Skin of body (tissue), 1 donor: ENCODE measurements at regions not wholly inside any gene's neighbourhood (a gene's known extent, or its start where the extent isn't known, plus 50 kb on each side); places are given as distances from the start of the nearest gene placed in this dataset.

Experiments used
- DNase-seq: peaks from one replicate; lab custom pipeline; 2025; lab: John Stamatoyannopoulos, UW

GRCh38 chr9:88733651-88734421, 198.9 kb downstream of the NXNL2 start:
- peak; percentile 78 for DNase-seq

- DNase-seq = no peak
These were observed 199.5 kb downstream of the NXNL2 start for GRCh38 chr9:88734527-88734926.

- no peak for DNase-seq
These were observed 201.2 kb downstream of the NXNL2 start for GRCh38 chr9:88736136-88736637.

- DNase-seq = no peak
These were observed 202.1 kb downstream of the NXNL2 start for GRCh38 chr9:88737031-88737430.

- no peak for DNase-seq
These were observed 202.9 kb downstream of the NXNL2 start for GRCh38 chr9:88737876-88738275.

- DNase-seq = peak; percentile 84
These were observed 203.7 kb downstream of the NXNL2 start for GRCh38 chr9:88738709-88739108.

GRCh38 chr9:88739373-88739772, 204.4 kb downstream of the NXNL2 start:
- DNase-seq = no peak

GRCh38 chr9:88740844-88741243, 205.9 kb downstream of the NXNL2 start:
- no peak for DNase-seq

- DNase-seq = no peak
These were observed 206.4 kb downstream of the NXNL2 start for GRCh38 chr9:88741335-88741734.

- DNase-seq = peak; percentile 62
These were observed 207.5 kb downstream of the NXNL2 start for GRCh38 chr9:88742483-88742882.

GRCh38 chr9:88742905-88743304, 207.9 kb downstream of the NXNL2 start:
- DNase-seq = no peak

GRCh38 chr9:88745276-88746001, 210.5 kb downstream of the NXNL2 start:
- peak; percentile 77 for DNase-seq

- DNase-seq = no peak
These were observed 211.2 kb downstream of the NXNL2 start for GRCh38 chr9:88746029-88746742.

- DNase-seq = no peak
These were observed 211.9 kb downstream of the NXNL2 start for GRCh38 chr9:88746743-88747398.

- peak; percentile 90 for DNase-seq
These were observed 212.8 kb downstream of the NXNL2 start for GRCh38 chr9:88747768-88748167.

- DNase-seq = peak; percentile 67
These were observed 213.7 kb downstream of the NXNL2 start for GRCh38 chr9:88748566-88749261.

- DNase-seq = no peak
These were observed 214.4 kb downstream of the NXNL2 start for GRCh38 chr9:88749420-88749819.

- peak; percentile 28 for DNase-seq
These were observed 215.9 kb downstream of the NXNL2 start for GRCh38 chr9:88750832-88751360.

GRCh38 chr9:88751781-88752180, 216.8 kb downstream of the NXNL2 start:
- DNase-seq = no peak

GRCh38 chr9:88753691-88754367, 218.9 kb downstream of the NXNL2 start:
- peak; percentile 65 for DNase-seq
